Erythroblast (primary cell): ENCODE measurements at regions not wholly inside any gene's neighbourhood (a gene's known extent, or its start where the extent isn't known, plus 50 kb on each side); places are given as distances from the start of the nearest gene placed in this dataset.

Source experiments
- GATA1 ChIP-seq: IDR thresholded peaks from 2 replicates; pipeline ENCODE4 v1.6.1; 2011; ENCODE audit warnings: low read depth, mild to moderate bottlenecking, control low read depth, low read length, moderate library complexity
- POLR2A ChIP-seq: IDR thresholded peaks from 2 replicates; pipeline ENCODE4 v1.6.1; 2011; ENCODE audit warnings: mild to moderate bottlenecking, low read length

DNA sequence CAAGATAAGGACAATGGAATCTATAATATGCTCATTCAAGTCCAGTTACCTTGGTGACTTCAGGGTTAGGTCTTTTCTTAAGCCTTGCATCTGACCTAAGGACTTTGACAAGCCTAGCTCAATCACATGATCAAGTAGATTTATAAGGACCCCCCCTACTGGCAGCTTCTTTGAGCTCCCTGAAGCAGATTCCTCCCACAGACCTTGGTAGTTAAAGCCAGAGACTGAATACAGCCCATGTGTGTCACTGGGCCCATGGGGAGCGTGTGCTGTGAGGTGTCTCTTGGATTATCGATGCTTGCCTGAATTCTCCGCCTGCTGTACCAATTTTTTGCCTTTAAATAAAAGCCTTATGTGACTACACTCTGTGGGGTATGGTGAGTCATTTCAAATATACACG is 372.7 kb upstream of the RGS17 start:
- TF ChIP-seq POLR2A (no peak), GATA1 (no peak)
